ENCODE measurements at regions not wholly inside any gene's neighbourhood (a gene's known extent, or its start where the extent isn't known, plus 50 kb on each side); places are given as distances from the start of the nearest gene placed in this dataset.
"Not testable (repeated sequence)": the region's sequence is repeated elsewhere in the genome, so short reads cannot be mapped to it uniquely, and the experiment has no call there.

- Histone ChIP-seq H3K9me3 (no peaks in the 10 kb centered on the region), H3K4me1 (no peaks in the 10 kb centered on the region), H3K27me3 (no peaks in the 10 kb centered on the region), H3K4me3 (no peak overlapping the region), H3K36me3 (no peaks in the 10 kb centered on the region), H3K9ac (ENCODE audit: low read depth in 2 of 2, low read length in 2 of 2) (no peak overlapping the region), H3K27ac (no peak overlapping the region)
- TF ChIP-seq CTCF (IDR thresholded peaks at IDR 0.05) = no peak
- intact Hi-C loops (cut with DNase I) = no loop called here
- no peak for DNase-seq
Observed at GRCh38 chr7:29657288-29657687, 93.7 kb downstream of the PRR15 start.

GRCh38 chr7:29657856-29658255, 94.2 kb downstream of the PRR15 start:
- Histone ChIP-seq H3K27me3 (no peaks in the 10 kb centered on the region), H3K9ac (ENCODE audit: low read depth in 2 of 2, low read length in 2 of 2) (no peak overlapping the region), H3K4me3 (no peak overlapping the region), H3K36me3 (no peaks in the 10 kb centered on the region), H3K9me3 (no peaks in the 10 kb centered on the region), H3K27ac (no peak overlapping the region), H3K4me1 (no peaks in the 10 kb centered on the region)
- no peak for DNase-seq
- intact Hi-C loops (cut with DNase I) = no loop called here
- no peak for TF ChIP-seq CTCF (IDR thresholded peaks at IDR 0.05)

- intact Hi-C loops (cut with DNase I); H3K9ac ChIP-seq (ENCODE audit: low read depth in 2 of 2, low read length in 2 of 2); H3K36me3 ChIP-seq; DNase-seq; H3K9me3 ChIP-seq; H3K27ac ChIP-seq; H3K4me3 ChIP-seq; H3K27me3 ChIP-seq; H3K4me1 ChIP-seq: not testable (repeated sequence)
Observed at GRCh38 chr7:29659213-29659612, 95.6 kb downstream of the PRR15 start.

- H3K4me1 ChIP-seq; H3K4me3 ChIP-seq; intact Hi-C loops (cut with DNase I); H3K27ac ChIP-seq; H3K27me3 ChIP-seq; H3K9me3 ChIP-seq; DNase-seq; H3K9ac ChIP-seq (ENCODE audit: low read depth in 2 of 2, low read length in 2 of 2); H3K36me3 ChIP-seq: not testable (repeated sequence)
Observed at GRCh38 chr7:29662899-29663298, 99.3 kb downstream of the PRR15 start.

- H3K9ac ChIP-seq (ENCODE audit: low read depth in 2 of 2, low read length in 2 of 2); H3K4me3 ChIP-seq; H3K9me3 ChIP-seq; intact Hi-C loops (cut with DNase I); H3K4me1 ChIP-seq; DNase-seq; H3K36me3 ChIP-seq; H3K27ac ChIP-seq; H3K27me3 ChIP-seq: not testable (repeated sequence)
Observed at GRCh38 chr7:29664999-29665398, 101.4 kb downstream of the PRR15 start.

GRCh38 chr7:29667096-29667669, 103.5 kb downstream of the PRR15 start:
- H3K9me3 ChIP-seq; intact Hi-C loops (cut with DNase I); H3K4me3 ChIP-seq; DNase-seq; H3K9ac ChIP-seq (ENCODE audit: low read depth in 2 of 2, low read length in 2 of 2); H3K4me1 ChIP-seq; H3K36me3 ChIP-seq; H3K27me3 ChIP-seq; H3K27ac ChIP-seq: not testable (repeated sequence)

- H3K27ac ChIP-seq; DNase-seq; H3K4me1 ChIP-seq; H3K9me3 ChIP-seq; H3K4me3 ChIP-seq; intact Hi-C loops (cut with DNase I); H3K9ac ChIP-seq (ENCODE audit: low read depth in 2 of 2, low read length in 2 of 2); H3K36me3 ChIP-seq; H3K27me3 ChIP-seq: not testable (repeated sequence)
Observed at GRCh38 chr7:29671286-29671685, 107.7 kb downstream of the PRR15 start.

GRCh38 chr7:29673635-29674034, 110.0 kb downstream of the PRR15 start:
- H3K4me3 ChIP-seq; H3K4me1 ChIP-seq; intact Hi-C loops (cut with DNase I); H3K9ac ChIP-seq (ENCODE audit: low read depth in 2 of 2, low read length in 2 of 2); H3K27me3 ChIP-seq; H3K9me3 ChIP-seq; DNase-seq; H3K27ac ChIP-seq; H3K36me3 ChIP-seq: not testable (repeated sequence)

- intact Hi-C loops (cut with DNase I); DNase-seq; H3K9me3 ChIP-seq; H3K4me1 ChIP-seq; H3K4me3 ChIP-seq; H3K9ac ChIP-seq (ENCODE audit: low read depth in 2 of 2, low read length in 2 of 2); H3K27me3 ChIP-seq; H3K36me3 ChIP-seq; H3K27ac ChIP-seq: not testable (repeated sequence)
Observed at GRCh38 chr7:29674626-29675025, 111.0 kb downstream of the PRR15 start.

GRCh38 chr7:29677254-29677653, 113.6 kb downstream of the PRR15 start:
- H3K9me3 ChIP-seq; H3K27ac ChIP-seq; intact Hi-C loops (cut with DNase I): not testable (repeated sequence)

GRCh38 chr7:29679963-29680362, 116.3 kb downstream of the PRR15 start:
- H3K4me3 ChIP-seq; intact Hi-C loops (cut with DNase I); H3K27me3 ChIP-seq; H3K4me1 ChIP-seq; H3K36me3 ChIP-seq; H3K27ac ChIP-seq; H3K9ac ChIP-seq (ENCODE audit: low read depth in 2 of 2, low read length in 2 of 2); DNase-seq; H3K9me3 ChIP-seq: not testable (repeated sequence)

More at GRCh38 chr7:29677254-29677653, 113.6 kb downstream of the PRR15 start:
- not testable (repeated sequence) for H3K4me3 ChIP-seq; H3K9ac ChIP-seq (ENCODE audit: low read depth in 2 of 2, low read length in 2 of 2); H3K4me1 ChIP-seq; H3K36me3 ChIP-seq; DNase-seq; H3K27me3 ChIP-seq

- H3K4me3 ChIP-seq; intact Hi-C loops (cut with DNase I); DNase-seq: not testable (repeated sequence)
Observed at GRCh38 chr7:29680601-29681000, 117.0 kb downstream of the PRR15 start.

More at GRCh38 chr7:29680601-29681000, 117.0 kb downstream of the PRR15 start:
- H3K9ac ChIP-seq (ENCODE audit: low read depth in 2 of 2, low read length in 2 of 2); H3K36me3 ChIP-seq; H3K27ac ChIP-seq; H3K4me1 ChIP-seq; H3K27me3 ChIP-seq; H3K9me3 ChIP-seq: not testable (repeated sequence)
